KG1 (cell line): ENCODE measurements at regions not wholly inside any gene's neighbourhood (a gene's known extent, or its start where the extent isn't known, plus 50 kb on each side); places are given as distances from the start of the nearest gene placed in this dataset.
"Not testable (repeated sequence)": the region's sequence is repeated elsewhere in the genome, so short reads cannot be mapped to it uniquely, and the experiment has no call there.

Source experiments
- DNase-seq: peaks from one replicate; lab custom pipeline; 2025; lab: John Stamatoyannopoulos, UW

DNA sequence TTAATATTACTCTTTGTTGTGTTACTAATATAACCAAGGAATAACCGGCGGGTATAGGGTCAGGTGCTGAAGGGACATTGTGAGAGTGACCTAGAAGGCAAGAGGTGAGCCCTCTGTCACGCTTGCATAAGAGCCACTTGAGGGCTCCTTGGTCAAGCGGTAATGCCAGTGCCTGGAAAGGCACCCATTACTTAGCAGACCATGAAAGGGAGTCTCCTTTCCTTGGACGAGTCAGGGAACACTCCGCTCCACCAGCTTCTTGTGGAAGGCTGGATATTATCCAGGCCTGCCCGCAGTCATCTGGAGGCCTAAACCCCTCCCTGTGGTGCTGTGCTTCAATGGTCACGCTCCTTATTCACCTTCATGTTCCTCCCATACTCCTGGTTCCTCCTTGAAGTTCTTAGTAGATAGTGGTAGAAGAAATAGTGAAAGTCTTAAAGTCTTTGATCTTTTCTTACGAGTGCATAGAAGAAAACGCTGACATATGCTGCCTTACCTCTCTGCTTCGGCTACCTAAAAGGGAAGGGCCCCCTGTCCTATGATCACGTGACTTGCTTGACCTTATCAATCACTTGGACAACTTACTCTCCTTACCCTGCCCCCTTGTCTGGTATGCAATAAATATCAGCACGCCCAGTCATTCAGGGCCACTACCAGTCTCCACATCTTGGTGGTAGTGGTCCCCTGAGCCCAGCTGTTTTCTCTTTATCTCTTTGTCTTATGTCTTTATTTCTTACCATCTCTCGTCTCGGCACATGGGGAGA lies 59.6 kb upstream of the DMRTB1 start:
- not testable (repeated sequence) for DNase-seq

DNA sequence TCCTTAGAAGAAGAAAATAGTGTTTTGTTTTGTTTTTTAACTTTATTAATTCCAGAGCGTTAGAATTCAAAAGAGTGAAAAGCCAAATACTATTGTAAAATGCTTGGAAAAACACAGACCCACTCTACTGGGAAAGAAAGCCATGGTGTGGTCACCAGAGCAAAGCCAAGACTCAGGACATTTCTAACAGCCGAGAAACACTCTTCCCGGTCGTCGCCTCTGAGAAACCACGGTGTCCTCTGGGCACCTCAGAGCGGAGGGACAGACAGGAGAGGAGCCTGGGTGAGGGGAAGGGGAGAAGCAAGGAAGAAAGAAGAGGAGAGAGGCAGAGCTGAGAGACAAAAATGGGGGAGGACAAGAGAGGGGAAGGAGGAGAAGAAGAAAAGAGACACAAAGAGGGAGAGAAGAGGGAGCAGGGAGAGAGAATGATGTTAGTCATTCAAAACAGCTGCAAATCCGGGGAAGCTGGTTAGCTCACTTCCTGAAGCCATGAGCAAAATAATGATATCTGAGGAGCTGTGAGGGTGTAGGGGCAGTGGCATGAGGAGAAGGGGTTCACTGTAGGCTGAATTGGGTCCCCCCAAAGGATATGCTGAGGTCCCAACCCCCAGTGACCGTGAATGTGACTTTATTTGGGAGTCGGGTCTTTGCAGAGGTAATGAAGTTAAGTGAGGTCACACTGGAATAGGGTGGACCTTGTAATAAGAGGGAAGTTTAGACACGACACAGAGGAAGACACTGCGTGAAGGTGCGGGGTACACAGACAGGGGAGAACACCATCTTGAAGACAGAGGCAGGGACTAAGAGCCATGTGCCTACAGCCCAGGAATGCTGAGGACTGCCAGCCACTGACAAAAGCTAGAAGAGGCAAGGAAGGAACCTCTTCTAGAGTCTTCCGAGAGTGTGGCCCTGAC lies 58.2 kb upstream of the DMRTB1 start:
- no peak for DNase-seq

- no peak for DNase-seq
Measured at GRCh38 chr1:53401813-53402745, 57.1 kb upstream of the DMRTB1 start.

DNA sequence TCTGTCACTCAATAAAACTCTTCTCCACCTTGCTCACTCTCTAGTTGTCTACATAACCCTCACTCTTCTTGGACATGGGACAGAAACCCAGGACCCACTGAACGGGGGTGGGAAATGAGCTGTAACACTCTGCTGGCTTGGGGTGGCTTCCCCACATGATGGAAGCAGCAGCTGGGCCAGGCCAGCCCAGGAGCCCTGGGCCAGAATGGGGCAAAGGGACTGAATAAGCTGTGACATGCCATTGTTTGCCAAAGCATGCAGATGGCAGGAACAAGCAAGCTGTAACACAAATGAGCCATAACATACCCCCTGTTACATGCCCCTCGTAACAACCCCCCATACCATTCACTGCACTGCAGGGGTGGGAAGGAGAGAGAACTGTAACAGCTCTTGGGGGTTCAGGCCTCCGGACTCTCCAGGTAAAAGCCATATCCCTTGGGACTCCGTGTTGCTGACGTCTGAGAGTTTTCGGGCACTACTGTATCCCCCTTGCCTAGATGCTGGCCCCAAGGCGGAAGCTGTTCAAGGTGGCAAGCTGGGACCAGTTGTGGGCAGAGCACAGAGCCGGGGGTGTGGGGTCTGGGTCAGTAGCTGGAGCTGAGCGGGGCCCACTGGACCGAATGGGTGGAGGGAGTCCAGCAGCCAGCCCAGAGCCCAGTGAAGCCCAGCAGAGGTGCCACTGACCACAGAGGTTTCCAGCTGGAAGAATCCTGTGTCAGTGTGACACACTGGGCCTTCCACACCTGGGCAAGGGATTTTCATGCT lies 56.1 kb upstream of the DMRTB1 start:
- no peak for DNase-seq

DNA sequence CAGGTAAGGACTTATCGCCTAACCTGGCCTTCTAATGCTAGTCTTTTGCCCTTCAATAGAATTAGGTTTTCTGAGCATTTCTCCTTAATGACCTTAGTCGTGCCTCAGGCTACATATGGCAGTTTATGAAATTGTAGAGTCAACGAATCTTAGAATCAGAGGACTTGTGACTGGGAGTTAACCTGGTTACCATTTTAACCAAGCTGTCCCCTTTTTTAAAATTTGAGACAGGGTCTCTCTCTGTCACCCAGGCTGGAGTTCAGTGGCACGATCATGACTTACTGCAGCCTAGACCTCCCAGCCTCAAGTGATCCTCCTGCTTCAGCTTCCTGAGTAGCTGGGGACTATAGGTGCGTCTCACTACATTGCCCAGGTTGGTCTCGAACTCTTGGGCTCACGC lies 53.5 kb upstream of the DMRTB1 start:
- DNase-seq: no peak

- DNase-seq: no peak
Measured at GRCh38 chr1:53406551-53407235, 52.5 kb upstream of the DMRTB1 start.

GRCh38 chr1:53408013-53408754 lies 51.0 kb upstream of the DMRTB1 start:
- no peak for DNase-seq

DNA sequence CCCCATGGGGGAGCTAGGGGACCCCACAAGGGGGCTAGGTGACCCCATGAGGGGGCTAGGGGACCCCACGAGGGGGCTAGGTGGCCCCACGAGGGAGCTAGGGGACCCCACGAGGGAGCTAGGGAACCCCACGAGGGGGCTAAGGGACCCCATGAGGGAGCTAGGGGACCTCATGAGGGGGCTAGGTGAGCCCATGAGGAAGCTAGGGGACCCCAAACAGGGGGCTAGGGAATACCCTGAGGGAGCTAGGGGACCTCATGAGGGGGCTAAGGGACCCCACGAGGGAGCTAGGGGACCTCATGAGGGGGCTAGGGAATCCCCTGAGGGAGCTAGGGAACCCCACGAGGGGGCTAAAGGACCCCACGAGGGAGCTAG lies 50.5 kb upstream of the DMRTB1 start:
- DNase-seq: no peak

DNA sequence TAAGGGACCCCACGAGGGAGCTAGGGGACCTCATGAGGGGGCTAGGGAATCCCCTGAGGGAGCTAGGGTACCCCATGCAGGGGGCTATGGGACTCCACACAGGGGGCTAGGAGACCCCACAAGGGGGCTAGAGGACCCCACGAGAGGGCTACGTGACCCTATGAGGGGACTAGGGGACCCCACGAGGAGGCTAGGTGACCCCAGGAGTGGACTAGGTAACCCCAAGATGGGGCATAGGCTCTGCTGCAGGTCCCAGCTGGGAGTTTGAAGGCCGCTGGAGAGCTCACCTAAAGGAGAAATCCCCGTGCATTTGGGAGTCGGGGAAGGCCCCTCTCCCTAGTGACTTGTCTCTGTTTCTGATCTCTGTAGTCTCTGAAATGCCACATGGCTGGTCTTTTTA lies 50.0 kb upstream of the DMRTB1 start:
- DNase-seq: no peak
